Lower leg skin (tissue), 3 donors: ENCODE measurements at regions not wholly inside any gene's neighbourhood (a gene's known extent, or its start where the extent isn't known, plus 50 kb on each side); places are given as distances from the start of the nearest gene placed in this dataset.

Experiments used
- POLR2A ChIP-seq, 2 donors: fragments of 450-650 bp; IDR thresholded peaks; one replicate each; pipeline ENCODE4 v1.6.1; 2016 to 2017; ENCODE audit warnings: antibody characterized with exemption in 2 of 2, mild to moderate bottlenecking in 1 of 2, moderate library complexity in 1 of 2
- TF ChIP-seq, protein P1 (sequence below), 3 donors: fragments of 450-650 bp; IDR thresholded peaks; one replicate each; pipeline ENCODE4 v1.5.1; 2016; ENCODE audit warnings: antibody characterized with exemption in 3 of 3, mild to moderate bottlenecking in 3 of 3, moderate library complexity in 2 of 3

DNA sequence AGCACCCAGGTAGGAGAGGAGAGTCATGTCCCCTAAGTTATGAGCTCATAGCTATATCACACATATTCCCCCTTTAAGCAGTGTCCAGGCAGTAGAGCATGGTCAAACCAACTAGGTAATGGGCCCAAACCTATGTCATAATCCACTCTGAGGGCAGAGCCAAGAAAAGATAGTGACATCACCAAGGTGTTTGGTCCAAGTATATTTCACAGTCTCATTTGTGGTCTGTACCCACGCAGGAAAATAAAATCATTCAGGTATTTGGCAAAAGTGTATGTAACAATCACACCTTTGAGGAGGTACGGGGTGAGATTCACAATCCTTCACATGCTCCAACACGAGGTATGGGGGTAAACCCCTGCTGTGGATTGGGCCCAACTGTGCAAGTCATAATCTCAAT is 2112.8 kb downstream of the TP53TG3F start:
- TF ChIP-seq, protein P1, sequence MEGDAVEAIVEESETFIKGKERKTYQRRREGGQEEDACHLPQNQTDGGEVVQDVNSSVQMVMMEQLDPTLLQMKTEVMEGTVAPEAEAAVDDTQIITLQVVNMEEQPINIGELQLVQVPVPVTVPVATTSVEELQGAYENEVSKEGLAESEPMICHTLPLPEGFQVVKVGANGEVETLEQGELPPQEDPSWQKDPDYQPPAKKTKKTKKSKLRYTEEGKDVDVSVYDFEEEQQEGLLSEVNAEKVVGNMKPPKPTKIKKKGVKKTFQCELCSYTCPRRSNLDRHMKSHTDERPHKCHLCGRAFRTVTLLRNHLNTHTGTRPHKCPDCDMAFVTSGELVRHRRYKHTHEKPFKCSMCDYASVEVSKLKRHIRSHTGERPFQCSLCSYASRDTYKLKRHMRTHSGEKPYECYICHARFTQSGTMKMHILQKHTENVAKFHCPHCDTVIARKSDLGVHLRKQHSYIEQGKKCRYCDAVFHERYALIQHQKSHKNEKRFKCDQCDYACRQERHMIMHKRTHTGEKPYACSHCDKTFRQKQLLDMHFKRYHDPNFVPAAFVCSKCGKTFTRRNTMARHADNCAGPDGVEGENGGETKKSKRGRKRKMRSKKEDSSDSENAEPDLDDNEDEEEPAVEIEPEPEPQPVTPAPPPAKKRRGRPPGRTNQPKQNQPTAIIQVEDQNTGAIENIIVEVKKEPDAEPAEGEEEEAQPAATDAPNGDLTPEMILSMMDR (IDR thresholded peaks at IDR 0.05), result no peak
- TF ChIP-seq POLR2A (IDR thresholded peaks at IDR 0.05), result no peak
